HL-60/S4 (cell line): ENCODE measurements at regions not wholly inside any gene's neighbourhood (a gene's known extent, or its start where the extent isn't known, plus 50 kb on each side); places are given as distances from the start of the nearest gene placed in this dataset.
"Not testable (repeated sequence)": the region's sequence is repeated elsewhere in the genome, so short reads cannot be mapped to it uniquely, and the experiment has no call there.

Experiments used
- in situ Hi-C: fragments of 300-500 bp; cut with MboI; formaldehyde crosslinking; loops from 2 replicates; pipeline ENCODE4 v1.14.3; 2022; ENCODE audit warnings: low sequenced_read_pairs

DNA sequence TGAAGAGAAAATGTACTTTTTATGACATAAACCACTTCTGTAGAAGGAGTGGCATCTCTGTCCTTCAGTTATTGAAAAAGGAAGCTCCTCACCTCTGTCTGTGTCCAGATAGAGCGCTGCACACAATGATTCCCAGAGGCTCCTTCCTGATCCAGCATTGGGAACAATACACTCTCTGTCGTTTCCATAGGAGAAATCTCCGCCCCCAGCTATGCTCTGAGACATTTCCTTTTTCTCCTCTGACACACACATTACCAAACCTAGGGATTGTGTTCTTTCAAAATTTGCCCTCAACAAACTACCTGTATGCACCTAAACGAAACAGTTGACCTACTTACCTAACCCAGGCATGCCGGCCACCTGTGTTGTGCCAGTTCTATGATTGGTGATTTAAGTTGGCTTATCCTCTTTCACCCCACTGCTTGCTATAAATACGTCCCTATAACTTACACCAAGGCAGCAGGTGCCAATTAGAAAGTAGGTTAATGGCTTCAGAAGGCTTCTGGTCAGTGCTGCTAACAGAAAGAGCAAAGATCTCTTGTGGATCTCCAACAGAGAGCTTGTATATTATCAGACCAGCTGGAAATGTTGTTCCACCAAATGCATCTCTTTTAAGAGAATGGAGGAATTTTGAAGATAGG lies 140.1 kb upstream of the JCAD start:
- in situ Hi-C loops = no loop called here

DNA sequence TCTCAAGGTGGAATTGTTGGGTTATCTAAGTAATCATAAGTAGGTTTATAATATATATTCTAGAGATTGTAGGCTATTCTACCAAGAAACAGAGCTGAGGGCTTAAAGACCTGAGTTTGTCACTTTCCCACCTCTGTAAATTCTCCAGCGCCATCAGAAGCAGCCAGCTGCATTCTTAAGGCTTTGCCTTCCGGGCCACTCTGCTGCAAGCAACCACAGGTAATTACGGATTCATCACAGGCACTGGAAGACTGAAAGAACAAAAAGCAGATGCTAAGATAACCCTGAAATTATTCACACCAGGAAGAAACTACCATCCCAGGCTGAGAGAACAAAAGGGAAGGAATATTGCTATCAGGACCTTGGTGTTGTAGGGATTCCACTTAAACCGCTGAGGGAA lies 137.8 kb upstream of the JCAD start:
- in situ Hi-C loops = no loop called here

DNA sequence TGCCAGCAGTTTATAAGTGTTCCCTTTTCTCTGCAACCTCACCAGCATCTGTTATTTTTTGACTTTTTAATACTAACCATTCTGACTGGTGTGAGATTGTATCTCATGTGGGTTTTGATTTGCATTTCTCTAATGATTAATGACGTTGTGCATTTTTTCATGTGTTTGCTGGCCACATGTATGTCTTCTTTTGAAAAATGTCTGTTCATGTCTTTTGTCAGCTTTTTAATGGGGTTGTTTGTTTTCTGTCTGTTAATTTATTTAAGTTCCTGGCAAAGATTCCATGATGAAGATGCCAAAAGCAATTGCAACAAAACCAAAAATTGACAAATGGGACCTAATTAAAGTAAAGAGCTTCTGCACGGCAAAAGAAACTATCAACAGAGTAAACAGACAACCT lies 137.2 kb upstream of the JCAD start:
- in situ Hi-C loops = not testable (repeated sequence)

DNA sequence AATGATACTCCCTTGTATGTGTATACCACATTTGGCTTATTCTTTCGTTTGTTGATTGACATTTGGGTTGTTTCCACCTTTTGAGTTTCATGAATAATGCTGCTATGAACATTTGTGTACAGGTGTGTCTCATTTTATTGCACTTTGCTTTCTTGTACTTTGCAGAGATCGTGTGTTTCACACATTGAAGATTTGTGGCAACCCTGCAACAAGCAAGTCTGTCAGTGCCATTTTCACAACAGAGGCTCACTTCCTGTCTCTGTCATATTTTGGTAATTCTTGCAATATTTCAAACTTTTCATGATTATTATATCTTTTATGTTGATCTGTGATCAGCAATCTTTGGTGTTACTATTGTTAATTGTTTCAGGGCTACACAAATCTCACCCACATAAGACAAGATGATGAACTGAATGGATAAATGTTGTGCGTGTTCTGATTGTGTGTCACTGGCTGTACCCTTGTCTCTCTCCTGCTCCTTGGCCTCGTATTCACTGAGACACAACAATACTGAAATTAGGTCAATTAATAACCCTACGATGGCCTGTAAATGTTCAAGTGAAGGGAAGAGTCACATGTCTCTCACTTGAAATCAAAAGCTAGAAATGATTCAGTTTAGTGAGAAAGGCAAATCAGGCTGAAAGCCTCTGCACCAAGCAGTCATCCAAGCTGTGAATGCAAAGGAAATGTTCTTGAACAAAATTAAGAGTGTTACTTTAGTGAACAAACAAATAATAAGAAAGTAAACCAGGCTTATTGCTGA lies 133.6 kb upstream of the JCAD start:
- in situ Hi-C loops = no loop called here

DNA sequence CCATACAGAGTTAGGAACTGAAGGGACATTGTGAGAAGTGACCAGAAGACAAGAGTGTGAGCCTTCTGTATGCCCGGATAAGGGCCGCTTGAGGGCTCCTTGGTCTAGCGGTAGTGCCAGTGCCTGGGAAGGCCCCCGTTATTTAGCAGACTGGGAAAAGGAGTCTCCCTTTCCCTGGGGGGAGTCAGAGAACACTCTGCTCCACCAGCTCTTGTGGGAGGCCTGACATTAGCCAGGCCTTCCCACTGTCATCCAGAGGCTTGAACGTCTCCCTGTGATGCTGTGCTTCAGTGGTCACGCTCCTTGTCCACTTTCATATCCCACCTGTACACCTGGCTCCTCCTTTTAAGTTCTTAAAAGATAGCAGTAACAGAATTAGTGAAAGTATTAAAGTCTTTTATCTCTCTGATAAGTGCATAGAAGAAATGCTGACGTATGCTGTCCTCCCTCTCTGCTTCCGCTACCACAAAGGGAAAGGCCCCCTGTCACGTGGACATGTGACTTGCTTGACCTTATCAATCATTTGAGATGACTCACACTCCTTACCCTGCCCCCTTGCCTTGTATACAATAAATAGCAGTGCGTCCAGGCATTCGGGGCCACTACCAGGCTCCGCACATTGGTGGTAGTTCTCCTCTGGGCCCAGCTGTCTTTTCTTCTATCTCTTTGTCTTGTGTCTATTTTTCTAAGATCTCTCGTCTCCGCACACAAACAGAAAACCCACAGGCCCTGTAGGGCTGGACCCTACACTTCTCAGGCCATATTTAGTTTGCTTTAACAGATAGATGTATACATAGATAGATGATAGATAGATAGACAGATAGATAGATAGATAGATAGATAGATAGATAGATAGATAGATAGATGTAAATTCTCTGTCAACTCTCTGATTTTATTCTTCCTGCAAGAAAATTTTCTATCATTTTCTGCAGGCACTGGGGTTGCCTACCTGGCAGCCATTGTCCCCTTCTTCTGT lies 131.5 kb upstream of the JCAD start:
- in situ Hi-C loops = no loop called here

DNA sequence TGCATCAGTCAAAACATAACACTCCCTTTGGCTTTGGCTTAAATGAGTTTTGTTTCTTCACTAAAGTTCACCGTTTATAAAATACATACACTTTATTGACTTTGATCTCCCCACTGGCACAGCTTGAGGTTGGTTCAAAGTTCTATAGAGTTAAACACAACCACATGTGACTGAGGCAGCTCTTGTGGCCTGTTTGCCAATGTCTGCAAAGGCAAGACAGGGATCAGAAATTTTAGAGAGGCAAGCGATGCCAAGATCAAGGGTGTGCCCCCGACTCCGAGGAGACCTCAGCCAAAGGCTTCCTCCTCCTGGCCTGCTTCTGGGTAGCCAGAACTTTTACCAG lies 129.8 kb upstream of the JCAD start:
- in situ Hi-C loops = no loop called here

DNA sequence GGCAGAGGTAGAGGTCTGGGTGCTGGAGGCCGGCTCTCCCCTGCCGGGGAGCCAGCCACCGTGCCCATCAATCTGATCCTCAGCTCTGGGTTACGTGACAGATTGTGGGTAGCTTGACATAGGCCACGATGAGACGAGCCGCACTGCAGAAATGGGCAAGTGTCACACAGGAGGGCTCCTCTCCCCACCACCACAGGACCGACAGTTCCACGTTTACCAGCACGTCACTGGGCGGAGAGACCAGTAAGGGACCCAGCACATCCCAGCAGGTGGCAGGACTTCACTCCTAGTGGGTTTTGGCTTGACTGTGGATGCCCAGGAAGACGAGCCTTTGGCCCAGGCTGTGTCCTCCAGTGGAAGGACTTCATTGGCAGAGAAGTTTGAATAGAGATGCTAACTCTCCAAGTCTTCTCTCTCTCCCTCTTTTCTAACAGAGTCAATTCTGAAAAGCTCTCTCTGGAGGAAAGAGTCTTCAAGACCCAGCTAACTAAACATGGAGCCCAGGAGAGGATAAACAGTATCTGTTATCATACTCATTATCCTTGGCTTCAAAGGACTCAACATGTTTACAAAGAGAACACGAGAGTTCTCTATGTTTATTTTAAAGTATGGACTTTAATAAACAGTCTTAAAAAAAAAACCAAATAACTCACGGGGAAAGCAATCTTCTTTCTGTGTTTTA lies 129.3 kb upstream of the JCAD start:
- in situ Hi-C loops = no loop called here

DNA sequence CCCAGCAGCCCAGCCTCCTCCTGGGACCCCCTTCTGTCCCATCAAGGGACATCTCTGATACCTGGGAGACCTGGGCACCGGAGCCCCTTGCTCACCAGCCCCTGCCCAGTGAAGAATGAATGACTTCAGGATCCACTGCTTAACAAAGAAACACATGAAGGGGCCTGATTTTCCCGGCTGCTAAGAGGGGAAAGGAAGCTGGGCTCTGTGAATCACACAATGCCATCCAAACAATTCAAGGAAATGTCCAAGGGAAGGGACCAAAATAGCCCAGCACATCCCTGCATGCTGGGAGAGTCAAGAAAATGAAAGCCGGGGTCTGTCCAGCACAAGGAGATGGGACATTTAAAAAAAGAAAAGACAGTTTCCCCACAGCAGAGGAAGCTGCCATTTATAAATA lies 128.7 kb upstream of the JCAD start:
- in situ Hi-C loops = no loop called here

DNA sequence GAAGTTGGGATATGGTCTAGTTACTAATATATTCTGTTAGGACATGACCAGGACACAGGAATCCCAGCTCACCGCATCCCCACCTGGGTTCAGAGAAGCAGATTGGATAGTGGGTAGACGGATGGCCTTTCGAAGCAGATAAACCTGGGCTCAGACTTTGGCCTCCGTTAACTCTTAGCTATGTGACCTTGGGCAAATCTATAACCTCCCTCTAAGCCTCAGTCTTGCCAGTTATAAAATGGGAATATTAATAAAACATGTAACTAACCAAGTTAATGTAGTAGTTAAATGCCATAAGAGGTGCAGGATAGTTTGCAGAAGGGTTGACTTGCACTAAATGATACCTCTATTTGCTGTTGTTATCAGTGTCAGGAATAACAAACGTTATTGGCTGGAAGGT lies 127.6 kb upstream of the JCAD start:
- in situ Hi-C loops = no loop called here

DNA sequence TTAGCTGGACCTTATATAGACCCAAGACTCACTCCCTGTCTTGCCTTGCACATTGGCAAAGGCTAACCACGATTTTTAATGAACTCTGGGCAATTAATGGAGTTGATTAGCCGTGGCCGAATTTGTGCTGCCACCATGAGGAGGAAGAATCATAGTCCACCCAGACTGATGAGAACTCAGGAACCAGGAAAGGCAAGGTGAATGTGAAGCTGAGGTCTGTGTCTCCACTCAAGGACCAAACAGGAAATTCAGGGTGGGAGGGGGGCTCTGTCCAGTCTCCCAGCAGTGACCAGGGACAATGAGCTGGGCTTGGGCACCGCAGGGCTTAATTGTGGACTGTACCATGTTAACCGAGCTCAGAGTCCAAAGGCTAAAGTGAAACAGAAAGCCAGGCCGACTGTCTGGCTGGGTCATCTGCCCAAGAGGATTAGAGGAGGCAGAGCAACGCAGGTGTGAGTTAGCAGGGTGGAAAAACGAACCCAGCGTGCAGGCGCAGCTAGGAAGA lies 127.0 kb upstream of the JCAD start:
- in situ Hi-C loops = no loop called here

DNA sequence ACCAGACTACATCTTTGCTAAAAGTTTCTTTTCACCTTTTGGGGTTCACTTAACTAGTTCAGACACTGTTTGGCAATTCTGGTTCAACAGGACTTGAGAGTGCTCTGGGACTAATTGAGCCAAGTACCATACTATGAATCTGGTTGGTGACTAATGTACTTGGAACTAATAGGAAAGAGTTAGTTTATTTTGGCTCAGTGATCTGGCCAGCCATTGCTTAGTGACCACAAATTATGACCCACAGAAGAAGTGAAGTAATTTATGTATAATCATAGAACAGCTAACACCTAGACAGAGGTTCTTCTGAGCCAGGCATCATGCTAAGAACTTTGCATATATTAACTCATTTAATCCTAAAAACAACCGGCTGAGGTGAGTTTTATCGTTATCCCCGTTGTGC lies 126.5 kb upstream of the JCAD start:
- in situ Hi-C loops = no loop called here

DNA sequence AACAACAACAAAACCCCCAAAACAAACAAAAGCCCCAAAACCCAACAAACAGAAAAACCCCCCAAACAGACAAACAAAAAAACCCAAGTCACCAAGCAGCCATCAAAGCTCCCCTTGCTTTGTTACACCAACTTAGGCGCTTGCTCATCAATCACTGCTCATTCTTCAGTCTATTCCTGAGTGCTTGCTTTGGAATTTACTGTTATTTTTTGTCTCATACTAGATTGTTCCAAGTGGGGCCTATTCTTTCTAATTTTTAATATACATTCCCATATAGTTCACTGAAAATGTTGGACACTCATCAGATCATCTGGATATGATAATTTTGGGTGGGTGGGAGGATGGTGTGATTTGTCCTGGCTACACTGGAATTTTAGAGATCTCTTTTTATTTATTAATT lies 126.0 kb upstream of the JCAD start:
- in situ Hi-C loops = no loop called here

DNA sequence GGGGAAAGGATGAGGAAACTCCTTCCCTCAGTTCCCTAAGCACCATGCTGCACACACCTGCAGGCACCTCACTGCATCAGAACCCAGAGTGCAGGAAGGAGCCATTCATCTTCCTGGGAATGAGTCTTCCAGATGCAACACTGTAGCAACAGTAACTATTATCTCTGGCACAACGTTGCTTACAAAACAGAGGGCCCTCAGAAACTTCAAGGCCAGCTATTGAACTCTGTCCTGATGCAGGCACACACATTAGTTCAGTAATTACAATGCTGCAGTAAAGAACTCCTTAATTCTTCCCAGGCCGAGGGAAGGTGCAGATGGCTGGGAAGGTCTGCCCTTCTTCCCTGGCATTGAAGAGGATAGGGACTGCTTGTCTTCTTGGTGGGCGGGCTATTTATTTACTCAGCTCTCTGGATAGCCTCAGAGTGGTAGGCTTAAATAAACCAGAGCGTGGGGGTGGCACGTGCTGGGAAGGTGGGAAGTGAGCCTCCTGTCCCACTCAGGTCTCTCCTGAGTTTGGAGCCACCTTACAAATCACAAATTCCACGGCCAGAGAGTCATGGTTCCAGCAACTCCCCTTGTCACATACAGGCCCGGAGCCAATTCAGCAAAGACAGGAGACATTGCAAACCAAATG lies 125.1 kb upstream of the JCAD start:
- in situ Hi-C loops = no loop called here

DNA sequence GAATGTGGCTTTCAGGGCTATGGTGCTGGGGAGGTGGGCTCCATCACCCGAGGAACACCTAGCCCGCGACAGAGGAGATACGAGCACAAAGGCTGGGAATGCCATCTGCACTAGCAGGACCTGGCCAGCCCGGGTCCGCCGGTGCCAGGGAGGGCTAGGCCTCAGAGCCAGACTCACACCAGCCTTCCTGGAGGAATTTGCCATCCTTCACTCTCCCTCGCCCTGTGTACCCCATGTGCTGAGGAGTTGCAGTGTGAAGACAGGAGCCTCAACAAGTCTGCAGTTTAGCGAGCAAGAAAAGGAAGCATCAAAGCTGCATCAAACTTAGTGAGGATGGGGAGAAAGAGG lies 123.6 kb upstream of the JCAD start:
- in situ Hi-C loops = no loop called here

DNA sequence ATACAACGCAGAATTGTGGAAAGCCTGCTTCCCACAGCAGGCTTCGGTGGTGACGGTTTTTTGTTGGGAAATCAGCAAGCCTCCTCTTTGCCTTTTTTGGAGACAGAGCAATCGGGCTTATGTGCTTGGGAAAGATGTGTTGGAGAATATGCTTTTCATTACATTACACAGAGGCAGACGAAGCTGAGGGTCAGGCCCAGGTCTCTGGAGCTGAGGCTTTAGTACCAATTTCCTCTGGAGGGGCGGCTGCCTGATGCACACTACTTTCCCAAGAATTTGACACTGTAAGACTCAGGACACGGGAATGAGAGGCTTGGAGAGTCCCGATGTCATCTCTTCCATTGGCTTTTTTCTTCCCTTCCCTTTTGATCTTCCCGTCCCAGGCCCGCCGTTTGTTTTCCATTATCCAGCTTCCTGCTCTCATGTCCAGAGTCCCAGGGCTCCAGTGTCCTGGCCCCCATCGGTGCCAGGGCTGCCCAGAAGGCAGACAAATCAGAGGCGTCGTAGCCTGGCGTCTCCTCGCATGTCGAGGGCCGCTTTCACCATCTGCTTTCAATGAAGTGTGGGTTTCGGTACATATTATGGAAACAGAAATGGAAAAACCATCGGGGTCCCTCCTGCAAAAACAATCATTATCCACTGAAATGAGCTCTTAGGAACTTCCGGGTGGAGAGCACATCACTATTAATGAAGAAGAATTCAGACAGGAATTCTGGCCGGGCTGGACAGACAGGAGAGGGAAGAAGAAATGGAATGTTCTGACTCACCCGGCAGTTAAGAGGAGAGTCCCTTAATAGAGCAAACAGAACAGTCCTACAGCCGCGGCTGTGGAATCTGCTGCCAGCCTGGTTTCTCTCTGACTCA lies 123.0 kb upstream of the JCAD start:
- in situ Hi-C loops = no loop called here

DNA sequence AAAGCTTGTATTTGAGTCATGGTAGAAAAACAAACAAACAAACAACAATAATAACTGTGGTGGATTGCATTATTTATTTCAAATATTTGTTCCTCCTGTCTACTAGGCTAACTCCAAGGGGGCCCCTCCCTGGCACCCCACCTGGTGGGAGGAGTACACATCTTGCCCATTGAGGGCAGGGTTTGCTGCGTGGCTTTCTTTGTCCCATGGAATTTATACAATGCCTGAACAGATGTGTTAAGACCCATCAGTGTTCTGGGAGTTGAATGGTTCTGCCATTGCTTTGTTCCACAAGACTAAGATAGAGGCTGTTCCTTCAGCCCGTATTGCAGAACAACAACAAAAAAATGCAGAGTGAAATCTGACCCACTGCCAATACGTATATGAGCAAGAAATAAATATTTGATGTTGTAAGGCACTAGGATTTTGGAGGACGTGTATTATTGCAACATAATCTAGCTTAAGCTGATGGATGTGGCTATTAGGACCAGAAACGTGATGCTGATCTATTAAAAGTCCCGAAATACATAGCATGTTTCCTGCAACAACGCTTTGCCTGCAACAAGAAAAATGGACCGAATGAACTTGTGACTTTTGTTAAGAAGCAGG lies 119.1 kb upstream of the JCAD start:
- in situ Hi-C loops = no loop called here

DNA sequence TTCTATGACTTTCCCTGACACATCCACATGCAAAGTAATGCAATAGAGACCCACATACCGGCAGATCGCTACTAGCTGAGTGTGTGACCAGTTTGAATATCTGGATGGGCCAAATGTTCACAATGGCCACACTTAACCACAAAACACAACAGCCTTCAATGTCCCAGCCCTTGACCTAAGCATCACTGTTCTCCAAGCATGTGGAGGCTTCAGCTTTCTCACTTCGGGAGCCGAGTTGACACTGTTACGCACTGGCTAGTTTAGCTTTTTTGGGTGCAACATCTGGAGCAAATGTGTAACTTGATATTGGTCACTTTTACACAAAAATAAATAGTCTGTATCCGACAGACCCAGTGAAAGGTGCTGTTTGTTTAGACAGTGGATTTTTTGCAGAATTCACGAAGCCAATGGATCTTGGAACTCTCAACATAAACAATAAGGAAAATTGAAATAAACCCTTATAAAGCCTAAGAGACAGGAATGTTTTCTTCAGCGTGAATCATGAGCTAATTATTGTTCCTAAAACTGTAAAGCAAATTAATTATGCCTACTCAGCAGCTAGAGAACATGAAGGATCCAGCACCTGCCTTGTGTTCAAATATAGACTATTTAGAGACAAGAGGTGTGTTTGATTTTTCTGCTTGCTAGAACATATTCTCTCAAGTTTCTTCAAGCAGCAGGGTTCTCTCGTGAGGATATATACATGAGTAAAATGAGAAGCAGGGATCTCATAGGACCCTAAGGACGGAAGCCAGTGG lies 117.6 kb upstream of the JCAD start:
- in situ Hi-C loops = no loop called here

DNA sequence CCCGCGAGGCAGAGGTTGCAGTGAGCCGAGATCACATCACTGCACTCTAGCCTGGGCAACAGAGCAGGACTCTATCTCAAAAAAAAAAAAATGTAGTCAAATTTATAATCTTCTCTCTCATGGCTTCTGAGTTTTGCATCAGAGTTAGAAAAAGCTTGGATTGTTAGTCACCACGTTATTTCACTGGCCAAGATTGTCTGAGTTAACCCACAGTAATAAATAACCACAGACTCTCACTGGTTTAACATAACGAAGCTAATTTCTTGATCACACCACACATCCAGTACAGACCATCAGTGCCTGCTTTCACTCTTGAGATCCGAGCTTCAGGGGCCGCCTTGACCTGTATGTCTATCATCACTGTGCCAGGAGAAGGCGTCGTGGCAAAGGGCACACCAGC lies 116.8 kb upstream of the JCAD start:
- in situ Hi-C loops = no loop called here

DNA sequence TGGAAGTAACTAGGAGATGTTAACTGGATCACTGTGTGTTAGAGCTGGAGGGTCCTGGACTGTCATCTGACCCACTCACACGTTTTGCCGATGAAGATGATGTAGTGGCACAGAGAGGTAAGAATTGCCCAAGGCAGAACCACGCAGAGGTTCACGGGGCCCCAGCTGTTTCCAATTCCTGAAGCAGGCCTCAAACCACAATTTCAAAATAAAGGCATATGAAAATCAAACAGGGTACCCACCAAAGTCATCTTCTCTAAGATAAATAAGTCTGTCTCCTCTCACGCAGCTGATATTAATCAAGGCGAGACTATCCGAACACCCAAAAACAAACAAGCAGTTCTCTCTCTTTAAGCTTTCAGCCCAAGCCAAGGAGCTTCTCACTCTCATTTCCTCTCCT lies 113.3 kb upstream of the JCAD start:
- in situ Hi-C loops = no loop called here
